Neuronal stem cell (in vitro differentiated cells): ENCODE measurements at regions not wholly inside any gene's neighbourhood (a gene's known extent, or its start where the extent isn't known, plus 50 kb on each side); places are given as distances from the start of the nearest gene placed in this dataset.

Experiments used
- DNase-seq: peaks from one replicate; pipeline ENCODE4 v3.0.0-alpha.2; 2013; ENCODE audit warnings: low spot score
- H2AFZ ChIP-seq: one replicate; pipeline ENCODE4 v1.6.1; 2013; ENCODE audit warnings: mild to moderate bottlenecking, low read length, inconsistent platforms
- H2AK5ac ChIP-seq: 2 replicates; pipeline ENCODE4 v1.6.1; 2013; ENCODE audit warnings: low read depth, mild to moderate bottlenecking, inconsistent platforms, low read length, moderate library complexity, mixed read lengths
- H2BK120ac ChIP-seq: 2 replicates; pipeline ENCODE4 v1.6.1; 2013; ENCODE audit warnings: low read depth, mild to moderate bottlenecking, inconsistent platforms, low read length, moderate library complexity, mixed read lengths
- H2BK12ac ChIP-seq: one replicate; pipeline ENCODE4 v1.6.1; 2013; ENCODE audit warnings: low read length, inconsistent platforms
- H2BK15ac ChIP-seq: 2 replicates; pipeline ENCODE4 v1.6.1; 2013; ENCODE audit warnings: mild to moderate bottlenecking, low read length, inconsistent platforms, mixed read lengths
- H2BK5ac ChIP-seq: one replicate; pipeline ENCODE4 v1.6.1; 2013; ENCODE audit warnings: inconsistent platforms, mild to moderate bottlenecking, low read length, moderate library complexity
- H3K14ac ChIP-seq: one replicate; pipeline ENCODE4 v1.6.1; 2013; ENCODE audit warnings: low read length, inconsistent platforms
- H3K18ac ChIP-seq: 2 replicates; pipeline ENCODE4 v1.6.1; 2013; ENCODE audit warnings: low read length, inconsistent platforms
- H3K23ac ChIP-seq: 2 replicates; pipeline ENCODE4 v1.6.1; 2013; ENCODE audit warnings: low read depth, mild to moderate bottlenecking, mixed read lengths, low read length, inconsistent platforms; ENCODE audit not compliant: poor library complexity
- H3K27ac ChIP-seq: replicated peaks from 3 replicates; pipeline ENCODE4 v1.5.1; 2013; ENCODE audit warnings: low read length, inconsistent platforms
- H3K27me3 ChIP-seq, 3 experiments: 2 replicates each; pipeline ENCODE4 v1.6.1; 2013; ENCODE audit warnings: low read length in 3 of 3, mild to moderate bottlenecking in 2 of 3, inconsistent platforms in 1 of 3, low read depth in 1 of 3, mixed read lengths in 1 of 3, moderate library complexity in 1 of 3; ENCODE audit not compliant: control insufficient read depth in 3 of 3, insufficient read depth in 3 of 3
- H3K36me3 ChIP-seq, 2 donors: replicated peaks in 1 of 2; 2 replicates each; pipeline ENCODE4 v1.6.1; 2013; ENCODE audit warnings: low read length in 2 of 2; ENCODE audit not compliant: control insufficient read depth in 2 of 2, insufficient read depth in 2 of 2
- H3K4ac ChIP-seq: 2 replicates; pipeline ENCODE4 v1.6.1; 2013; ENCODE audit warnings: inconsistent platforms, mild to moderate bottlenecking, low read length, moderate library complexity
- H3K4me1 ChIP-seq, 2 donors: 1 replicate in 1 of 2; 2 replicates in 1 of 2; pipeline ENCODE4 v1.6.1; 2013; ENCODE audit warnings: low read length in 2 of 2, low read depth in 1 of 2; ENCODE audit not compliant: control insufficient read depth in 2 of 2, insufficient read depth in 1 of 2
- H3K4me2 ChIP-seq: one replicate; pipeline ENCODE4 v1.6.1; 2013; ENCODE audit warnings: mild to moderate bottlenecking, low read length, inconsistent platforms; ENCODE audit not compliant: insufficient read depth, poor library complexity, severe bottlenecking
- H3K4me3 ChIP-seq, 2 donors: 2 replicates each; pipeline ENCODE4 v1.5.1; 2013; ENCODE audit warnings: low read length in 2 of 2, mild to moderate bottlenecking in 2 of 2, inconsistent platforms in 1 of 2, moderate library complexity in 1 of 2
- H3K79me1 ChIP-seq: one replicate; pipeline ENCODE4 v1.6.1; 2013; ENCODE audit warnings: low read depth, mild to moderate bottlenecking, inconsistent platforms, low read length, moderate library complexity
- H3K9ac ChIP-seq: one replicate; pipeline ENCODE4 v1.6.1; 2013; ENCODE audit warnings: mild to moderate bottlenecking, low read depth, low read length, inconsistent platforms; ENCODE audit not compliant: poor library complexity
- H3K9me3 ChIP-seq, 2 donors: replicated peaks in 1 of 2; 2 replicates each; pipeline versions ENCODE3 to v1.6.1; 2013; ENCODE audit warnings: low read length in 2 of 2, mild to moderate bottlenecking in 2 of 2, inconsistent platforms in 1 of 2, low read depth in 1 of 2, mixed read lengths in 1 of 2, moderate library complexity in 1 of 2; ENCODE audit not compliant: control insufficient read depth in 2 of 2, insufficient read depth in 1 of 2
- H4K8ac ChIP-seq: one replicate; pipeline ENCODE4 v1.6.1; 2013; ENCODE audit warnings: low read depth, mild to moderate bottlenecking, inconsistent platforms, low read length, moderate library complexity
- H4K91ac ChIP-seq: one replicate; pipeline ENCODE4 v1.6.1; 2013; ENCODE audit warnings: low read length, low read depth, mild to moderate bottlenecking, inconsistent platforms; ENCODE audit not compliant: poor library complexity
- WGBS, 2 donors: extraction: QIAGEN DNeasy Blood & Tissue Kit; methylation state at CpG; one replicate each; pipeline ENCODE4 v1.1.7; 2013; ENCODE audit warnings: missing lambda C conversion rate in 2 of 2, mixed read lengths in 1 of 2; ENCODE audit not compliant: insufficient read length in 2 of 2, insufficient replicate concordance in 1 of 2; ENCODE audit errors: extremely low coverage in 2 of 2; 5-methylcytosine and 5-hydroxymethylcytosine counted together

DNA sequence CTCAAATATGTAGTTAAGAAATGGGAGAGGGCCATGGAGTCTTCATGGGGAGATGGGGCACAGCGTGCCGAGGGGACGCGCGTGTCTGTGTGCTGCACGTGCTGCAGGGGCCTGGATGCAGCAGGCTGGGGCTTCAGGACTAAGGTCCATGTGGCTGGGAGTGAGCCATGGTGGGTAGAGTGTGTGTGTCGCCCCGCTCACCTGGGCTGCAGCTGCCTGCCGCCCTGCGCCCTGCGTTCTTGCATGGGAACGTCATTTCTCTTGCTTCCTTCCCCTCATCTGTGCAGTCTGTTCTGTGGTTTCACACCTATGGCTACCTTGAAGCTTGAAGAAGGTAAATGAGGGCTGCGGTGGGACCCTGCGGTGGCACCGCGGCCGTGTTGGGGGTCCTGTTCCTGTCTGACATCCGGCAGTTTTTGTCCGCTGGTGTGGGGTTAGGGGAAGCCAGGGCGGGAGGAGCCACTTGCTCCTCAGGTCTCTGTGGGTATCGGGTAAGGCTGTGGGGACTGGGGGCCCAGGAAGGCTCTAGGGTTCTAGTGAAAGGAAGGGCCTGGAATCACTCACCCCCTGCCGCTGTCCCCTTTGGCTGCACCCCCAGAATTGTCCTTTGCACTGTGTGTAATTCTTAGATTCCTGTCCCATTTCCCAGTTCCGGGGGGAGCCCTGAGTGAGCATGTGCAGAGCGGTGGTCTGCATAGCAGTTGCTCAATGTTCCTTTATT lies 54.1 kb upstream of the HS6ST1 start:
- H2AK5ac ChIP-seq = peak overlapping the region; percentile 36
- H4K8ac ChIP-seq = no peak overlapping the region
- H2BK120ac ChIP-seq = no peak overlapping the region
- no peak overlapping the region for H2AFZ ChIP-seq
- WGBS, 2 donors = no CpG with 5 or more reads among the region's 24 CpGs
- no peaks in the 10 kb centered on the region for H3K9me3 ChIP-seq
- H3K23ac ChIP-seq = no peak overlapping the region
- H3K79me1 ChIP-seq = peaks cover 2% of the 10 kb centered on the region
- peaks cover 0 to 12% (median 3%) of the 10 kb centered on the region in 3 experiments for H3K27me3 ChIP-seq
- H4K91ac ChIP-seq = no peak overlapping the region
- H2BK12ac ChIP-seq = peak overlapping the region; percentile 11
- H3K4me2 ChIP-seq = no peak overlapping the region
- H3K36me3 ChIP-seq = no peaks in the 10 kb centered on the region
- DNase-seq = no peak
- H3K4me3 ChIP-seq = no peak overlapping the region
- no peak overlapping the region for H3K27ac ChIP-seq
- peaks cover 24 to 25% of the 10 kb centered on the region in 2 donors for H3K4me1 ChIP-seq
- no peak overlapping the region for H3K14ac ChIP-seq
- no peak overlapping the region for H2BK5ac ChIP-seq
- H3K18ac ChIP-seq = peak overlapping the region; percentile 46
- no peak overlapping the region for H3K9ac ChIP-seq
- H3K4ac ChIP-seq = no peak overlapping the region
- peak overlapping the region; percentile 14 for H2BK15ac ChIP-seq

- Histone ChIP-seq H3K23ac (no peak overlapping the region), H3K27ac (no peak overlapping the region), H3K4me2 (no peak overlapping the region), H4K91ac (no peak overlapping the region), H2AK5ac (peak overlapping the region; percentile 89), H3K4me1 (peaks cover 23 to 26% of the 10 kb centered on the region in 2 donors), H3K9ac (no peak overlapping the region), H3K18ac (peak overlapping the region; percentile 93), H3K4ac (no peak overlapping the region), H2AFZ (no peak overlapping the region), H2BK5ac (peak overlapping the region; percentile 6), H3K36me3 (no peaks in the 10 kb centered on the region), H3K79me1 (peaks cover 2% of the 10 kb centered on the region), H4K8ac (no peak overlapping the region), H3K9me3 (no peaks in the 10 kb centered on the region), H3K4me3 (no peak overlapping the region), H3K14ac (no peak overlapping the region), H2BK12ac (peak overlapping the region; percentile 96), H2BK120ac (no peak overlapping the region), H2BK15ac (peak overlapping the region; percentile 78), H3K27me3 (peaks cover 0 to 16% (median 3%) of the 10 kb centered on the region in 3 experiments)
- DNase-seq = no peak
- WGBS, 2 donors = no CpG with 5 or more reads among the region's 10 CpGs
These were observed 54.9 kb upstream of the HS6ST1 start for GRCh38 chr2:128373451-128374000.

- peak overlapping the region; percentile 12 for H2BK5ac ChIP-seq
- no peak overlapping the region for H2AFZ ChIP-seq
- H2BK15ac ChIP-seq = peak overlapping the region; percentile 78
- no peak for DNase-seq
- peak overlapping the region; percentile 59 for H3K4ac ChIP-seq
- H3K27ac ChIP-seq = no peak overlapping the region
- peak overlapping the region; percentile 1 for H3K23ac ChIP-seq
- H3K36me3 ChIP-seq = no peaks in the 10 kb centered on the region
- peak overlapping the region; percentile 76 for H3K14ac ChIP-seq
- WGBS, 2 donors = no CpG with 5 or more reads among the region's 15 CpGs
- H3K4me2 ChIP-seq = no peak overlapping the region
- no peak overlapping the region for H3K4me3 ChIP-seq
- H3K9me3 ChIP-seq = no peaks in the 10 kb centered on the region
- peaks cover 0 to 16% (median 3%) of the 10 kb centered on the region in 3 experiments for H3K27me3 ChIP-seq
- H2BK12ac ChIP-seq = peak overlapping the region; percentile 96
- no peak overlapping the region for H4K91ac ChIP-seq
- peak overlapping the region; percentile 17 for H3K9ac ChIP-seq
- peak overlapping the region; percentile 93 for H3K18ac ChIP-seq
- no peak overlapping the region for H4K8ac ChIP-seq
- no peak overlapping the region for H2BK120ac ChIP-seq
- peak overlapping the region; percentile 89 for H2AK5ac ChIP-seq
- peaks cover 2% of the 10 kb centered on the region for H3K79me1 ChIP-seq
- H3K4me1 ChIP-seq = peaks cover 22 to 27% of the 10 kb centered on the region in 2 donors
These were observed 55.5 kb upstream of the HS6ST1 start for GRCh38 chr2:128374001-128374710.
